Mucosa of stomach (tissue), 1 donor: ENCODE measurements at regions not wholly inside any gene's neighbourhood (a gene's known extent, or its start where the extent isn't known, plus 50 kb on each side); places are given as distances from the start of the nearest gene placed in this dataset.

Experiments
- H3K27me3 ChIP-seq: one replicate; pipeline ENCODE4 v1.7.0; 2013; ENCODE audit warnings: mild to moderate bottlenecking, low read length; ENCODE audit not compliant: control insufficient read depth, insufficient read depth
- H3K36me3 ChIP-seq: one replicate; pipeline ENCODE4 v1.7.0; 2013; ENCODE audit warnings: low read length; ENCODE audit not compliant: control insufficient read depth, insufficient read depth
- H3K4me1 ChIP-seq: one replicate; pipeline ENCODE4 v1.7.0; 2013; ENCODE audit warnings: mild to moderate bottlenecking, low read length; ENCODE audit not compliant: control insufficient read depth, insufficient read depth
- H3K4me3 ChIP-seq: one replicate; pipeline ENCODE4 v1.7.0; 2013; ENCODE audit warnings: low read length
- H3K9ac ChIP-seq: one replicate; pipeline ENCODE4 v1.7.0; 2013; ENCODE audit warnings: mild to moderate bottlenecking, low read length, moderate library complexity
- H3K9me3 ChIP-seq: one replicate; pipeline ENCODE4 v1.7.0; 2013; ENCODE audit warnings: mild to moderate bottlenecking, low read length, moderate library complexity; ENCODE audit not compliant: control insufficient read depth
- donor health status: Pancreatic carcinoma.

GRCh38 chr13:42392180-42392579 is 120.2 kb downstream of the AKAP11 start:
- Histone ChIP-seq H3K9ac (no peak overlapping the region), H3K4me1 (peaks cover 29% of the 10 kb centered on the region), H3K36me3 (no peaks in the 10 kb centered on the region), H3K9me3 (no peaks in the 10 kb centered on the region), H3K4me3 (no peak overlapping the region), H3K27me3 (no peaks in the 10 kb centered on the region)

- Histone ChIP-seq H3K4me1 (peaks cover 29% of the 10 kb centered on the region), H3K36me3 (no peaks in the 10 kb centered on the region), H3K27me3 (no peaks in the 10 kb centered on the region), H3K4me3 (no peak overlapping the region), H3K9ac (no peak overlapping the region), H3K9me3 (no peaks in the 10 kb centered on the region)
Observed at GRCh38 chr13:42392716-42393572, 121.0 kb downstream of the AKAP11 start.

GRCh38 chr13:42393573-42394360 is 121.8 kb downstream of the AKAP11 start:
- Histone ChIP-seq H3K9ac (no peak overlapping the region), H3K4me1 (peaks cover 29% of the 10 kb centered on the region), H3K27me3 (no peaks in the 10 kb centered on the region), H3K9me3 (no peaks in the 10 kb centered on the region), H3K36me3 (no peaks in the 10 kb centered on the region), H3K4me3 (no peak overlapping the region)

- no peaks in the 10 kb centered on the region for H3K36me3 ChIP-seq
- H3K4me3 ChIP-seq = no peak overlapping the region
- H3K9me3 ChIP-seq = no peaks in the 10 kb centered on the region
- H3K9ac ChIP-seq = no peak overlapping the region
- H3K27me3 ChIP-seq = no peaks in the 10 kb centered on the region
- peaks cover 29% of the 10 kb centered on the region for H3K4me1 ChIP-seq
Observed at GRCh38 chr13:42394361-42394708, 122.4 kb downstream of the AKAP11 start.

GRCh38 chr13:42394711-42395085 is 122.7 kb downstream of the AKAP11 start:
- H3K27me3 ChIP-seq = no peaks in the 10 kb centered on the region
- no peak overlapping the region for H3K9ac ChIP-seq
- peaks cover 29% of the 10 kb centered on the region for H3K4me1 ChIP-seq
- no peak overlapping the region for H3K4me3 ChIP-seq
- H3K36me3 ChIP-seq = no peaks in the 10 kb centered on the region
- no peaks in the 10 kb centered on the region for H3K9me3 ChIP-seq

- Histone ChIP-seq H3K27me3 (no peaks in the 10 kb centered on the region), H3K9ac (no peak overlapping the region), H3K4me3 (no peak overlapping the region), H3K36me3 (no peaks in the 10 kb centered on the region), H3K9me3 (no peaks in the 10 kb centered on the region), H3K4me1 (peaks cover 29% of the 10 kb centered on the region)
Observed at GRCh38 chr13:42395086-42395821, 123.3 kb downstream of the AKAP11 start.

- Histone ChIP-seq H3K4me3 (no peak overlapping the region), H3K9me3 (no peaks in the 10 kb centered on the region), H3K27me3 (no peaks in the 10 kb centered on the region), H3K36me3 (no peaks in the 10 kb centered on the region), H3K4me1 (peaks cover 29% of the 10 kb centered on the region), H3K9ac (peak overlapping the region; percentile 33)
Observed at GRCh38 chr13:42396501-42396900, 124.5 kb downstream of the AKAP11 start.

- Histone ChIP-seq H3K9ac (no peak overlapping the region), H3K9me3 (no peaks in the 10 kb centered on the region), H3K36me3 (no peaks in the 10 kb centered on the region), H3K27me3 (no peaks in the 10 kb centered on the region), H3K4me1 (peaks cover 29% of the 10 kb centered on the region), H3K4me3 (no peak overlapping the region)
Observed at GRCh38 chr13:42396901-42397655, 125.1 kb downstream of the AKAP11 start.

- Histone ChIP-seq H3K9ac (no peak overlapping the region), H3K36me3 (no peaks in the 10 kb centered on the region), H3K27me3 (no peaks in the 10 kb centered on the region), H3K4me3 (no peak overlapping the region), H3K9me3 (no peaks in the 10 kb centered on the region), H3K4me1 (peaks cover 18% of the 10 kb centered on the region)
Observed at GRCh38 chr13:42398533-42398932, 126.6 kb downstream of the AKAP11 start.

- Histone ChIP-seq H3K9ac (no peak overlapping the region), H3K4me3 (no peak overlapping the region), H3K36me3 (no peaks in the 10 kb centered on the region), H3K4me1 (peaks cover 8% of the 10 kb centered on the region), H3K9me3 (no peaks in the 10 kb centered on the region), H3K27me3 (no peaks in the 10 kb centered on the region)
Observed at GRCh38 chr13:42400188-42400833, 128.4 kb downstream of the AKAP11 start.

GRCh38 chr13:42401376-42401775 is 129.4 kb downstream of the AKAP11 start:
- Histone ChIP-seq H3K9ac (no peak overlapping the region), H3K36me3 (no peaks in the 10 kb centered on the region), H3K4me1 (peaks cover 4% of the 10 kb centered on the region), H3K9me3 (no peaks in the 10 kb centered on the region), H3K4me3 (no peak overlapping the region), H3K27me3 (no peaks in the 10 kb centered on the region)
